22Rv1 (cell line): ENCODE measurements at regions not wholly inside any gene's neighbourhood (a gene's known extent, or its start where the extent isn't known, plus 50 kb on each side); places are given as distances from the start of the nearest gene placed in this dataset.

ENCODE experiments used
- ZFX ChIP-seq: fragments of 450-650 bp; IDR thresholded peaks from 2 replicates; pipeline ENCODE4 v1.6.1; 2017; ENCODE audit warnings: antibody characterized with exemption, borderline replicate concordance
- TF ChIP-seq, protein P1 (sequence below): fragments of 450-650 bp; IDR thresholded peaks from 2 replicates; pipeline ENCODE4 v1.5.1; 2017; ENCODE audit warnings: mild to moderate bottlenecking

DNA sequence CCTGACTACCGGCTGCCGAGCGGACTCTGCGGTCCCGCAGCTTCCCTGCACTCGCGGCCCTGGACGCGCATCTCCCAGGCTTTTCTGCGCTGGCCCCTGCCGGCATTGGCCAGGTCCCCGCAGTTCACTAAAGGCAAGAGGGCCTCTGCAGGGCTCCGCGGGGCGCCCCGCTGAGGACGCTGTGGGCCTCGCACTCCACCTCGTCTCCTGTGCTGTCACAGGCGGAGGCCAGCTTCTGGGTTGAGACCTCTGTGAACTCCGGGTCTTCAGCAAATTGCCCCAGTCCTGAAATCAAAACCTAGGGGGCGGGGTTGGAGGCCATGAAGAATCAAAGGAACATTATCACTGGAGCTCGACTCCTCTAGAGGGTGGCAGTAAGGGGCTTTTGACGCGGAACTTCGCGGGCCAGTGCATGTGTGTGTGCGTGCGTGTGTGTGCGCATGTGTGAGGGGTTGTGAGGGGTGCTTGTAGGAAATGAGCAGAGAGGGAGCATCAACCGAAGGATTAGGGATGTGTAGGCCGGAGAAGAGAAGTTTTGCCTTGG lies 68.5 kb upstream of the CAPRIN2 start:
- TF ChIP-seq, protein P1, sequence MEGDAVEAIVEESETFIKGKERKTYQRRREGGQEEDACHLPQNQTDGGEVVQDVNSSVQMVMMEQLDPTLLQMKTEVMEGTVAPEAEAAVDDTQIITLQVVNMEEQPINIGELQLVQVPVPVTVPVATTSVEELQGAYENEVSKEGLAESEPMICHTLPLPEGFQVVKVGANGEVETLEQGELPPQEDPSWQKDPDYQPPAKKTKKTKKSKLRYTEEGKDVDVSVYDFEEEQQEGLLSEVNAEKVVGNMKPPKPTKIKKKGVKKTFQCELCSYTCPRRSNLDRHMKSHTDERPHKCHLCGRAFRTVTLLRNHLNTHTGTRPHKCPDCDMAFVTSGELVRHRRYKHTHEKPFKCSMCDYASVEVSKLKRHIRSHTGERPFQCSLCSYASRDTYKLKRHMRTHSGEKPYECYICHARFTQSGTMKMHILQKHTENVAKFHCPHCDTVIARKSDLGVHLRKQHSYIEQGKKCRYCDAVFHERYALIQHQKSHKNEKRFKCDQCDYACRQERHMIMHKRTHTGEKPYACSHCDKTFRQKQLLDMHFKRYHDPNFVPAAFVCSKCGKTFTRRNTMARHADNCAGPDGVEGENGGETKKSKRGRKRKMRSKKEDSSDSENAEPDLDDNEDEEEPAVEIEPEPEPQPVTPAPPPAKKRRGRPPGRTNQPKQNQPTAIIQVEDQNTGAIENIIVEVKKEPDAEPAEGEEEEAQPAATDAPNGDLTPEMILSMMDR: no peak
- TF ChIP-seq ZFX: no peak
